ENCODE measurements at regions not wholly inside any gene's neighbourhood (a gene's known extent, or its start where the extent isn't known, plus 50 kb on each side); places are given as distances from the start of the nearest gene placed in this dataset.
"Not testable (repeated sequence)": the region's sequence is repeated elsewhere in the genome, so short reads cannot be mapped to it uniquely, and the experiment has no call there.

GRCh38 chr4:12022409-12022808 is 593.7 kb upstream of the HS3ST1 start:
- DNase-seq, result no peak

- DNase-seq, result no peak
Measured at GRCh38 chr4:12016729-12017128, 588.0 kb upstream of the HS3ST1 start.

- DNase-seq, result no peak
Measured at GRCh38 chr4:12005471-12005870, 576.8 kb upstream of the HS3ST1 start.

GRCh38 chr4:11996581-11996980 is 567.9 kb upstream of the HS3ST1 start:
- not testable (repeated sequence) for DNase-seq

- DNase-seq, result no peak
Measured at GRCh38 chr4:11976726-11977263, 548.1 kb upstream of the HS3ST1 start.

GRCh38 chr4:11973270-11973669 is 544.6 kb upstream of the HS3ST1 start:
- no peak for DNase-seq

GRCh38 chr4:11970754-11971153 is 542.1 kb upstream of the HS3ST1 start:
- no peak for DNase-seq

- no peak for DNase-seq
Measured at GRCh38 chr4:11966782-11967181, 538.1 kb upstream of the HS3ST1 start.

- no peak for DNase-seq
Measured at GRCh38 chr4:11954093-11954492, 525.4 kb upstream of the HS3ST1 start.

GRCh38 chr4:11949355-11949754 is 520.7 kb upstream of the HS3ST1 start:
- DNase-seq, result no peak

GRCh38 chr4:11947629-11948028 is 518.9 kb upstream of the HS3ST1 start:
- DNase-seq, result not testable (repeated sequence)

- no peak for DNase-seq
Measured at GRCh38 chr4:11937941-11938340, 509.2 kb upstream of the HS3ST1 start.

GRCh38 chr4:11931266-11931820 is 502.6 kb upstream of the HS3ST1 start:
- no peak for DNase-seq

GRCh38 chr4:11929080-11929479 is 500.4 kb upstream of the HS3ST1 start:
- no peak for DNase-seq

- no peak for DNase-seq
Measured at GRCh38 chr4:11919316-11919715, 490.6 kb upstream of the HS3ST1 start.

- DNase-seq, result no peak
Measured at GRCh38 chr4:11914406-11914805, 485.7 kb upstream of the HS3ST1 start.

- no peak for DNase-seq
Measured at GRCh38 chr4:11912886-11913285, 484.2 kb upstream of the HS3ST1 start.

- DNase-seq, result no peak
Measured at GRCh38 chr4:11910812-11911211, 482.1 kb upstream of the HS3ST1 start.

- no peak for DNase-seq
Measured at GRCh38 chr4:11908712-11909111, 480.0 kb upstream of the HS3ST1 start.

- no peak for DNase-seq
Measured at GRCh38 chr4:11908205-11908604, 479.5 kb upstream of the HS3ST1 start.

- no peak for DNase-seq
Measured at GRCh38 chr4:11904846-11905739, 476.4 kb upstream of the HS3ST1 start.

GRCh38 chr4:11904117-11904535 is 475.4 kb upstream of the HS3ST1 start:
- no peak for DNase-seq

- no peak for DNase-seq
Measured at GRCh38 chr4:11901089-11901488, 472.4 kb upstream of the HS3ST1 start.

- DNase-seq, result no peak
Measured at GRCh38 chr4:11900359-11900758, 471.7 kb upstream of the HS3ST1 start.
